ENCODE measurements at regions not wholly inside any gene's neighbourhood (a gene's known extent, or its start where the extent isn't known, plus 50 kb on each side); places are given as distances from the start of the nearest gene placed in this dataset.

- Histone ChIP-seq H3K4me3 (ENCODE audit: insufficient read depth, low read depth, low read length) (no peak overlapping the region), H3K27me3 (ENCODE audit: control insufficient read depth, insufficient read depth, low read length) (peaks cover 36% of the 10 kb centered on the region), H3K36me3 (replicated peaks; ENCODE audit: control insufficient read depth, insufficient read depth, low read length) (no peaks in the 10 kb centered on the region)
- DNase-seq: peak; percentile 95
Observed at GRCh38 chr12:130041983-130042812, 120.1 kb upstream of the FZD10 start.

GRCh38 chr12:130043685-130044406 lies 118.4 kb upstream of the FZD10 start:
- H3K27me3 ChIP-seq (ENCODE audit: control insufficient read depth, insufficient read depth, low read length): peaks cover 43% of the 10 kb centered on the region
- no peaks in the 10 kb centered on the region for H3K36me3 ChIP-seq (replicated peaks; ENCODE audit: control insufficient read depth, insufficient read depth, low read length)
- peak; percentile 52 for DNase-seq
- H3K4me3 ChIP-seq (ENCODE audit: insufficient read depth, low read depth, low read length): no peak overlapping the region

- peak; percentile 80 for DNase-seq
- no peak overlapping the region for H3K4me3 ChIP-seq (ENCODE audit: insufficient read depth, low read depth, low read length)
- peaks cover 47% of the 10 kb centered on the region for H3K27me3 ChIP-seq (ENCODE audit: control insufficient read depth, insufficient read depth, low read length)
- no peaks in the 10 kb centered on the region for H3K36me3 ChIP-seq (replicated peaks; ENCODE audit: control insufficient read depth, insufficient read depth, low read length)
Observed at GRCh38 chr12:130044991-130045621, 117.2 kb upstream of the FZD10 start.

- no peaks in the 10 kb centered on the region for H3K36me3 ChIP-seq (replicated peaks; ENCODE audit: control insufficient read depth, insufficient read depth, low read length)
- H3K4me3 ChIP-seq (ENCODE audit: insufficient read depth, low read depth, low read length): no peak overlapping the region
- peak; percentile 71 for DNase-seq
- H3K27me3 ChIP-seq (ENCODE audit: control insufficient read depth, insufficient read depth, low read length): peaks cover 37% of the 10 kb centered on the region
Observed at GRCh38 chr12:130049666-130050065, 112.6 kb upstream of the FZD10 start.

GRCh38 chr12:130051900-130052299 lies 110.4 kb upstream of the FZD10 start:
- peaks cover 23% of the 10 kb centered on the region for H3K27me3 ChIP-seq (ENCODE audit: control insufficient read depth, insufficient read depth, low read length)
- DNase-seq: no peak
- no peaks in the 10 kb centered on the region for H3K36me3 ChIP-seq (replicated peaks; ENCODE audit: control insufficient read depth, insufficient read depth, low read length)
- H3K4me3 ChIP-seq (ENCODE audit: insufficient read depth, low read depth, low read length): no peak overlapping the region

GRCh38 chr12:130053651-130054069 lies 108.6 kb upstream of the FZD10 start:
- Histone ChIP-seq H3K4me3 (ENCODE audit: insufficient read depth, low read depth, low read length) (no peak overlapping the region), H3K27me3 (ENCODE audit: control insufficient read depth, insufficient read depth, low read length) (peaks cover 17% of the 10 kb centered on the region), H3K36me3 (replicated peaks; ENCODE audit: control insufficient read depth, insufficient read depth, low read length) (no peaks in the 10 kb centered on the region)
- peak; percentile 80 for DNase-seq

- H3K27me3 ChIP-seq (ENCODE audit: control insufficient read depth, insufficient read depth, low read length): peaks cover 11% of the 10 kb centered on the region
- no peak overlapping the region for H3K4me3 ChIP-seq (ENCODE audit: insufficient read depth, low read depth, low read length)
Observed at GRCh38 chr12:130054803-130055202, 107.5 kb upstream of the FZD10 start.

GRCh38 chr12:130058926-130059472 lies 103.3 kb upstream of the FZD10 start:
- Histone ChIP-seq H3K36me3 (replicated peaks; ENCODE audit: control insufficient read depth, insufficient read depth, low read length) (no peaks in the 10 kb centered on the region), H3K27me3 (ENCODE audit: control insufficient read depth, insufficient read depth, low read length) (no peaks in the 10 kb centered on the region; the same call in 1 of the 2 replicates), H3K4me3 (ENCODE audit: insufficient read depth, low read depth, low read length) (no peak overlapping the region)
- no peak for DNase-seq

More at GRCh38 chr12:130054803-130055202, 107.5 kb upstream of the FZD10 start:
- no peaks in the 10 kb centered on the region for H3K36me3 ChIP-seq (replicated peaks; ENCODE audit: control insufficient read depth, insufficient read depth, low read length)
- no peak for DNase-seq

GRCh38 chr12:130063866-130064265 lies 98.4 kb upstream of the FZD10 start:
- no peak for DNase-seq
- Histone ChIP-seq H3K4me3 (ENCODE audit: insufficient read depth, low read depth, low read length) (no peak overlapping the region), H3K27me3 (ENCODE audit: control insufficient read depth, insufficient read depth, low read length) (no peaks in the 10 kb centered on the region; the same call in 1 of the 2 replicates), H3K36me3 (replicated peaks; ENCODE audit: control insufficient read depth, insufficient read depth, low read length) (no peaks in the 10 kb centered on the region)

- Histone ChIP-seq H3K27me3 (ENCODE audit: control insufficient read depth, insufficient read depth, low read length) (no peaks in the 10 kb centered on the region; the same call in 1 of the 2 replicates), H3K36me3 (replicated peaks; ENCODE audit: control insufficient read depth, insufficient read depth, low read length) (no peaks in the 10 kb centered on the region), H3K4me3 (ENCODE audit: insufficient read depth, low read depth, low read length) (no peak overlapping the region)
- peak; percentile 83 for DNase-seq
Observed at GRCh38 chr12:130064999-130065398, 97.3 kb upstream of the FZD10 start.

GRCh38 chr12:130066742-130067141 lies 95.5 kb upstream of the FZD10 start:
- H3K4me3 ChIP-seq (ENCODE audit: insufficient read depth, low read depth, low read length): no peak overlapping the region
- no peak for DNase-seq
- H3K36me3 ChIP-seq (replicated peaks; ENCODE audit: control insufficient read depth, insufficient read depth, low read length): no peaks in the 10 kb centered on the region
- H3K27me3 ChIP-seq (ENCODE audit: control insufficient read depth, insufficient read depth, low read length): no peaks in the 10 kb centered on the region; the same call in 1 of the 2 replicates

- no peak for DNase-seq
- no peak overlapping the region for H3K4me3 ChIP-seq (ENCODE audit: insufficient read depth, low read depth, low read length)
- no peaks in the 10 kb centered on the region; the same call in none of the 2 replicates for H3K27me3 ChIP-seq (ENCODE audit: control insufficient read depth, insufficient read depth, low read length)
- H3K36me3 ChIP-seq (replicated peaks; ENCODE audit: control insufficient read depth, insufficient read depth, low read length): no peaks in the 10 kb centered on the region
Observed at GRCh38 chr12:130068741-130069140, 93.5 kb upstream of the FZD10 start.

- Histone ChIP-seq H3K27me3 (ENCODE audit: control insufficient read depth, insufficient read depth, low read length) (peaks cover 5% of the 10 kb centered on the region), H3K36me3 (replicated peaks; ENCODE audit: control insufficient read depth, insufficient read depth, low read length) (no peaks in the 10 kb centered on the region), H3K4me3 (ENCODE audit: insufficient read depth, low read depth, low read length) (no peak overlapping the region)
- DNase-seq: peak; percentile 56
Observed at GRCh38 chr12:130070126-130070611, 92.1 kb upstream of the FZD10 start.

- Histone ChIP-seq H3K36me3 (replicated peaks; ENCODE audit: control insufficient read depth, insufficient read depth, low read length) (no peaks in the 10 kb centered on the region), H3K4me3 (ENCODE audit: insufficient read depth, low read depth, low read length) (no peak overlapping the region), H3K27me3 (ENCODE audit: control insufficient read depth, insufficient read depth, low read length) (peaks cover 10% of the 10 kb centered on the region)
- DNase-seq: no peak
Observed at GRCh38 chr12:130073721-130074120, 88.5 kb upstream of the FZD10 start.

Measured in H7 (cell line).